ENCODE measurements at regions not wholly inside any gene's neighbourhood (a gene's known extent, or its start where the extent isn't known, plus 50 kb on each side); places are given as distances from the start of the nearest gene placed in this dataset.

GRCh38 chr22:26822313-26822712 is 164.9 kb downstream of the MIAT start:
- H3K9me3 ChIP-seq, result no peaks in the 10 kb centered on the region
- in situ Hi-C loops (cut with MboI; ENCODE audit: low sequenced_read_pairs in 4 of 4), result no loop called here
- ATAC-seq (no peak), DNase-seq (no peak)
- TF ChIP-seq CTCF (IDR thresholded peaks at IDR 0.05 in 4 of 5, conservative IDR thresholded peaks at IDR 0.05 in 1 of 5) (no peak), POLR2A (IDR thresholded peaks at IDR 0.05) (no peak)
- H3K27me3 ChIP-seq, result no peaks in the 10 kb centered on the region
- no peaks in the 10 kb centered on the region for H3K36me3 ChIP-seq
- intact Hi-C loops (cut with DNase I; ENCODE audit: low total_unique reads), result no loop called here
- H3K27ac ChIP-seq, result no peak overlapping the region
- no peak overlapping the region for H3K4me3 ChIP-seq
- H3K4me1 ChIP-seq, result no peaks in the 10 kb centered on the region

GRCh38 chr22:26823966-26824365 is 166.6 kb downstream of the MIAT start:
- no peak for DNase-seq
- no peaks in the 10 kb centered on the region for H3K36me3 ChIP-seq
- no peak for TF ChIP-seq POLR2A (IDR thresholded peaks at IDR 0.05)
- TF ChIP-seq CTCF (IDR thresholded peaks at IDR 0.05 in 4 of 5, conservative IDR thresholded peaks at IDR 0.05 in 1 of 5), result no peak
- no peaks in the 10 kb centered on the region for H3K9me3 ChIP-seq
- no peaks in the 10 kb centered on the region for H3K27me3 ChIP-seq
- no peaks in the 10 kb centered on the region for H3K4me1 ChIP-seq
- no peak overlapping the region for H3K4me3 ChIP-seq
- H3K27ac ChIP-seq, result no peak overlapping the region
- in situ Hi-C loops (cut with MboI; ENCODE audit: low sequenced_read_pairs in 4 of 4) (no loop called here), intact Hi-C loops (cut with DNase I; ENCODE audit: low total_unique reads) (no loop called here)
- no peak for ATAC-seq

GRCh38 chr22:26825960-26826935 is 168.9 kb downstream of the MIAT start:
- in situ Hi-C loops (cut with MboI; ENCODE audit: low sequenced_read_pairs in 4 of 4), result no loop called here
- H3K27me3 ChIP-seq, result no peaks in the 10 kb centered on the region
- TF ChIP-seq CTCF (IDR thresholded peaks at IDR 0.05 in 4 of 5, conservative IDR thresholded peaks at IDR 0.05 in 1 of 5) (no peak), POLR2A (IDR thresholded peaks at IDR 0.05) (no peak)
- ATAC-seq, result no peak
- H3K36me3 ChIP-seq, result no peaks in the 10 kb centered on the region
- H3K27ac ChIP-seq, result no peak overlapping the region
- H3K4me1 ChIP-seq, result no peaks in the 10 kb centered on the region
- H3K9me3 ChIP-seq, result no peaks in the 10 kb centered on the region
- no peak overlapping the region for H3K4me3 ChIP-seq
- intact Hi-C loops (cut with DNase I; ENCODE audit: low total_unique reads), result no loop called here
- no peak for DNase-seq

- in situ Hi-C loops (cut with MboI; ENCODE audit: low sequenced_read_pairs in 4 of 4), result no loop called here
- H3K9me3 ChIP-seq, result no peaks in the 10 kb centered on the region
Observed at GRCh38 chr22:26827611-26828010, 170.2 kb downstream of the MIAT start.

More at GRCh38 chr22:26827611-26828010, 170.2 kb downstream of the MIAT start:
- Histone ChIP-seq H3K36me3 (no peaks in the 10 kb centered on the region), H3K27ac (no peak overlapping the region), H3K27me3 (no peaks in the 10 kb centered on the region), H3K4me3 (no peak overlapping the region), H3K4me1 (no peaks in the 10 kb centered on the region)
- no peak for TF ChIP-seq POLR2A (IDR thresholded peaks at IDR 0.05)
- TF ChIP-seq CTCF (IDR thresholded peaks at IDR 0.05 in 4 of 5, conservative IDR thresholded peaks at IDR 0.05 in 1 of 5), result no peak
- DNase-seq (no peak), ATAC-seq (no peak)
- intact Hi-C loops (cut with DNase I; ENCODE audit: low total_unique reads), result no loop called here

Measured in gastrocnemius medialis (tissue), 4 donors.